KMS-11 (cell line): ENCODE measurements at regions not wholly inside any gene's neighbourhood (a gene's known extent, or its start where the extent isn't known, plus 50 kb on each side); places are given as distances from the start of the nearest gene placed in this dataset.

ENCODE experiments used
- H2AFZ ChIP-seq: fragments of 200-600 bp; sonication (generic); 2 replicates; pipeline ENCODE4 v1.6.1; 2016; ENCODE audit warnings: antibody characterized with exemption, mixed run types, low read depth
- H3K27ac ChIP-seq: fragments of 200-600 bp; sonication (generic); 2 replicates; pipeline ENCODE4 v1.6.1; 2016; ENCODE audit warnings: mild to moderate bottlenecking, mixed run types
- H3K27me3 ChIP-seq: fragments of 200-600 bp; sonication (generic); 2 replicates; pipeline ENCODE4 v1.6.1; 2017; ENCODE audit warnings: mild to moderate bottlenecking, low read depth, mixed run types, moderate library complexity; ENCODE audit not compliant: insufficient read depth
- H3K36me3 ChIP-seq: fragments of 200-600 bp; sonication (generic); 2 replicates; pipeline ENCODE4 v1.6.1; 2017; ENCODE audit warnings: mild to moderate bottlenecking, mixed run types; ENCODE audit not compliant: insufficient read depth
- H3K4me1 ChIP-seq: fragments of 200-600 bp; sonication (generic); 2 replicates; pipeline ENCODE4 v1.6.1; 2016; ENCODE audit warnings: mild to moderate bottlenecking, low read depth, mixed run types; ENCODE audit not compliant: poor library complexity, severe bottlenecking
- H3K4me2 ChIP-seq: fragments of 200-600 bp; sonication (generic); 2 replicates; pipeline ENCODE4 v1.7.0; 2016; ENCODE audit warnings: mild to moderate bottlenecking, mixed run types
- H3K4me3 ChIP-seq: fragments of 200-600 bp; sonication (generic); IDR thresholded peaks from 2 replicates; pipeline ENCODE4 v1.6.1; 2017; ENCODE audit warnings: low read depth, low read length, mixed read lengths; ENCODE audit not compliant: insufficient read depth
- H3K79me2 ChIP-seq: fragments of 200-600 bp; sonication (generic); 2 replicates; pipeline ENCODE4 v1.6.1; 2016; ENCODE audit warnings: low read depth, mixed run types; ENCODE audit not compliant: insufficient read depth
- H3K9ac ChIP-seq: fragments of 200-600 bp; sonication (generic); 2 replicates; pipeline ENCODE4 v1.6.1; 2016; ENCODE audit warnings: mild to moderate bottlenecking, mixed run types
- H4K20me1 ChIP-seq: fragments of 200-600 bp; sonication (generic); 2 replicates; pipeline ENCODE4 v1.6.1; 2016; ENCODE audit warnings: mild to moderate bottlenecking, mixed run types; ENCODE audit not compliant: insufficient read depth
- TF ChIP-seq, protein P1 (sequence below): fragments of 200-600 bp; sonication (generic); conservative IDR thresholded peaks from 2 replicates; pipeline ENCODE4 v1.6.1; 2017; ENCODE audit warnings: low read depth, mild to moderate bottlenecking, antibody characterized with exemption, low read length, moderate library complexity, mixed read lengths

DNA sequence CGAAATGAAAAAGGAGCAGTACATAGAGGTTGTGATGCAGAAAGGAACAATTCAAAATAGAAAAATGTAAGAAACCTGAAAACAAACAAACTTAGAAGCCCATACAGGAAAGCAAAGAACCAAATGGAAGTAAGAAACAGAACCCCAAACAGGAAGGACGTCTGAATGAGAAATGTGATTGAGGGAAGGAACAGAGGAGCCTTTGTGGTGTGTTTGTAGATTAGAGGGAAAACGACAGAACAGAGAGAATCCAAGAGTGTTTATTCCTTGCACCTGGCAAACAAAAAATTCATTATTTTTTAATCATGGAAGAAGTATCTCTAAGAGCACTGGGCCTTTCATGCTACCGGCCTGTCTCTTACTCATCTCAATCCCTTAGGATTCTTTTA is 67.8 kb upstream of the ZSWIM6 start:
- TF ChIP-seq, protein P1, sequence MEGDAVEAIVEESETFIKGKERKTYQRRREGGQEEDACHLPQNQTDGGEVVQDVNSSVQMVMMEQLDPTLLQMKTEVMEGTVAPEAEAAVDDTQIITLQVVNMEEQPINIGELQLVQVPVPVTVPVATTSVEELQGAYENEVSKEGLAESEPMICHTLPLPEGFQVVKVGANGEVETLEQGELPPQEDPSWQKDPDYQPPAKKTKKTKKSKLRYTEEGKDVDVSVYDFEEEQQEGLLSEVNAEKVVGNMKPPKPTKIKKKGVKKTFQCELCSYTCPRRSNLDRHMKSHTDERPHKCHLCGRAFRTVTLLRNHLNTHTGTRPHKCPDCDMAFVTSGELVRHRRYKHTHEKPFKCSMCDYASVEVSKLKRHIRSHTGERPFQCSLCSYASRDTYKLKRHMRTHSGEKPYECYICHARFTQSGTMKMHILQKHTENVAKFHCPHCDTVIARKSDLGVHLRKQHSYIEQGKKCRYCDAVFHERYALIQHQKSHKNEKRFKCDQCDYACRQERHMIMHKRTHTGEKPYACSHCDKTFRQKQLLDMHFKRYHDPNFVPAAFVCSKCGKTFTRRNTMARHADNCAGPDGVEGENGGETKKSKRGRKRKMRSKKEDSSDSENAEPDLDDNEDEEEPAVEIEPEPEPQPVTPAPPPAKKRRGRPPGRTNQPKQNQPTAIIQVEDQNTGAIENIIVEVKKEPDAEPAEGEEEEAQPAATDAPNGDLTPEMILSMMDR: no peak
- Histone ChIP-seq H3K4me3 (no peak overlapping the region), H3K9ac (no peak overlapping the region), H3K36me3 (no peaks in the 10 kb centered on the region), H3K4me2 (no peak overlapping the region), H2AFZ (no peak overlapping the region; the same call in 1 of the 2 replicates), H3K4me1 (peaks cover 32% of the 10 kb centered on the region), H3K27ac (no peak overlapping the region), H3K27me3 (no peaks in the 10 kb centered on the region), H3K79me2 (no peaks in the 10 kb centered on the region), H4K20me1 (no peaks in the 10 kb centered on the region)

- TF ChIP-seq, protein P1: no peak
- Histone ChIP-seq H3K9ac (no peak overlapping the region), H3K27ac (no peak overlapping the region), H4K20me1 (no peaks in the 10 kb centered on the region), H3K4me1 (peaks cover 24% of the 10 kb centered on the region), H3K36me3 (no peaks in the 10 kb centered on the region), H2AFZ (no peak overlapping the region), H3K27me3 (no peaks in the 10 kb centered on the region), H3K79me2 (no peaks in the 10 kb centered on the region), H3K4me3 (no peak overlapping the region), H3K4me2 (no peak overlapping the region)
These were observed 64.9 kb upstream of the ZSWIM6 start for GRCh38 chr5:61267116-61267515.

- Histone ChIP-seq H3K4me3 (no peak overlapping the region), H4K20me1 (no peaks in the 10 kb centered on the region), H2AFZ (no peak overlapping the region), H3K9ac (no peak overlapping the region), H3K79me2 (no peaks in the 10 kb centered on the region), H3K36me3 (no peaks in the 10 kb centered on the region), H3K4me2 (no peak overlapping the region), H3K4me1 (peaks cover 6% of the 10 kb centered on the region), H3K27me3 (no peaks in the 10 kb centered on the region), H3K27ac (no peak overlapping the region)
- TF ChIP-seq, protein P1: no peak
These were observed 63.2 kb upstream of the ZSWIM6 start for GRCh38 chr5:61268871-61269270.

GRCh38 chr5:61270510-61271165 is 61.4 kb upstream of the ZSWIM6 start:
- no peak overlapping the region for H3K4me2 ChIP-seq
- H3K9ac ChIP-seq: no peak overlapping the region
- H3K79me2 ChIP-seq: no peaks in the 10 kb centered on the region
- TF ChIP-seq, protein P1: no peak
- H2AFZ ChIP-seq: no peak overlapping the region
- no peak overlapping the region for H3K27ac ChIP-seq
- no peaks in the 10 kb centered on the region for H3K4me1 ChIP-seq
- no peaks in the 10 kb centered on the region for H3K36me3 ChIP-seq
- no peak overlapping the region for H3K4me3 ChIP-seq
- no peaks in the 10 kb centered on the region for H3K27me3 ChIP-seq
- H4K20me1 ChIP-seq: no peaks in the 10 kb centered on the region
